ENCODE measurements at regions not wholly inside any gene's neighbourhood (a gene's known extent, or its start where the extent isn't known, plus 50 kb on each side); places are given as distances from the start of the nearest gene placed in this dataset.

- TF ChIP-seq CTCF (IDR thresholded peaks at IDR 0.05; ENCODE audit: low read length) (no peak), EZH2 (IDR thresholded peaks at IDR 0.05; ENCODE audit: borderline replicate concordance, low read length) (no peak)
- Histone ChIP-seq H3K9me3 (ENCODE audit: low read length) (no peaks in the 10 kb centered on the region), H3K4me2 (ENCODE audit: low read length) (no peak overlapping the region)
These were observed 561.6 kb upstream of the PSMD7 start for GRCh38 chr16:73735018-73735417.

GRCh38 chr16:73732681-73733080 is 563.9 kb upstream of the PSMD7 start:
- no peaks in the 10 kb centered on the region for H3K9me3 ChIP-seq (ENCODE audit: low read length)
- no peak overlapping the region for H3K4me2 ChIP-seq (ENCODE audit: low read length)
- no peaks in the 10 kb centered on the region for H3K36me3 ChIP-seq (ENCODE audit: insufficient read depth, low read length)
- no peaks in the 10 kb centered on the region for H3K4me1 ChIP-seq (ENCODE audit: insufficient read depth, low read length, severe bottlenecking)
- no peak overlapping the region for H3K4me3 ChIP-seq (ENCODE audit: low read depth, low read length, poor library complexity, severe bottlenecking)
- no peaks in the 10 kb centered on the region for H3K79me2 ChIP-seq (ENCODE audit: insufficient read depth, low read length)
- H4K20me1 ChIP-seq (ENCODE audit: insufficient read depth, low read length), result no peaks in the 10 kb centered on the region
- no peaks in the 10 kb centered on the region for H3F3A ChIP-seq (ENCODE audit: insufficient read depth, low read length)
- H3K27me3 ChIP-seq (ENCODE audit: insufficient read depth, low read length), result no peaks in the 10 kb centered on the region
- no peak overlapping the region for H3K9ac ChIP-seq (ENCODE audit: low read length)
- H2AFZ ChIP-seq (ENCODE audit: low read length), result no peak overlapping the region
- TF ChIP-seq EZH2 (IDR thresholded peaks at IDR 0.05; ENCODE audit: borderline replicate concordance, low read length), result no peak
- TF ChIP-seq CTCF (IDR thresholded peaks at IDR 0.05; ENCODE audit: low read length), result no peak
- H3K27ac ChIP-seq (ENCODE audit: low read depth, low read length, poor library complexity, severe bottlenecking), result no peak overlapping the region
- no peaks in the 10 kb centered on the region for H3K9me2 ChIP-seq (ENCODE audit: low read depth, low read length)

More at GRCh38 chr16:73735018-73735417, 561.6 kb upstream of the PSMD7 start:
- H3F3A ChIP-seq (ENCODE audit: insufficient read depth, low read length), result no peaks in the 10 kb centered on the region
- no peak overlapping the region for H3K9ac ChIP-seq (ENCODE audit: low read length)
- no peaks in the 10 kb centered on the region for H4K20me1 ChIP-seq (ENCODE audit: insufficient read depth, low read length)
- H3K36me3 ChIP-seq (ENCODE audit: insufficient read depth, low read length), result no peaks in the 10 kb centered on the region
- H2AFZ ChIP-seq (ENCODE audit: low read length), result no peak overlapping the region
- H3K9me2 ChIP-seq (ENCODE audit: low read depth, low read length), result no peaks in the 10 kb centered on the region
- H3K27ac ChIP-seq (ENCODE audit: low read depth, low read length, poor library complexity, severe bottlenecking), result no peak overlapping the region
- no peaks in the 10 kb centered on the region for H3K79me2 ChIP-seq (ENCODE audit: insufficient read depth, low read length)
- H3K4me1 ChIP-seq (ENCODE audit: insufficient read depth, low read length, severe bottlenecking), result no peaks in the 10 kb centered on the region
- H3K27me3 ChIP-seq (ENCODE audit: insufficient read depth, low read length), result no peaks in the 10 kb centered on the region
- H3K4me3 ChIP-seq (ENCODE audit: low read depth, low read length, poor library complexity, severe bottlenecking), result no peak overlapping the region

GRCh38 chr16:73732143-73732542 is 564.5 kb upstream of the PSMD7 start:
- no peaks in the 10 kb centered on the region for H3K9me2 ChIP-seq (ENCODE audit: low read depth, low read length)
- no peaks in the 10 kb centered on the region for H3K36me3 ChIP-seq (ENCODE audit: insufficient read depth, low read length)
- no peak overlapping the region for H3K9ac ChIP-seq (ENCODE audit: low read length)
- no peak overlapping the region for H3K4me2 ChIP-seq (ENCODE audit: low read length)
- no peaks in the 10 kb centered on the region for H3K4me1 ChIP-seq (ENCODE audit: insufficient read depth, low read length, severe bottlenecking)
- no peaks in the 10 kb centered on the region for H3F3A ChIP-seq (ENCODE audit: insufficient read depth, low read length)
- no peaks in the 10 kb centered on the region for H3K79me2 ChIP-seq (ENCODE audit: insufficient read depth, low read length)
- H3K4me3 ChIP-seq (ENCODE audit: low read depth, low read length, poor library complexity, severe bottlenecking), result no peak overlapping the region
- H4K20me1 ChIP-seq (ENCODE audit: insufficient read depth, low read length), result no peaks in the 10 kb centered on the region
- no peaks in the 10 kb centered on the region for H3K9me3 ChIP-seq (ENCODE audit: low read length)
- H2AFZ ChIP-seq (ENCODE audit: low read length), result no peak overlapping the region
- H3K27ac ChIP-seq (ENCODE audit: low read depth, low read length, poor library complexity, severe bottlenecking), result no peak overlapping the region
- H3K27me3 ChIP-seq (ENCODE audit: insufficient read depth, low read length), result no peaks in the 10 kb centered on the region
- TF ChIP-seq CTCF (IDR thresholded peaks at IDR 0.05; ENCODE audit: low read length) (no peak), EZH2 (IDR thresholded peaks at IDR 0.05; ENCODE audit: borderline replicate concordance, low read length) (no peak)
